ENCODE measurements at regions not wholly inside any gene's neighbourhood (a gene's known extent, or its start where the extent isn't known, plus 50 kb on each side); places are given as distances from the start of the nearest gene placed in this dataset.

GRCh38 chr7:131097662-131098376 is 229.9 kb upstream of the MKLN1 start:
- Histone ChIP-seq H3K4me1 (peaks cover 0 to 18% (median 5%) of the 10 kb centered on the region in 4 donors), H3K36me3 (no peaks in the 10 kb centered on the region), H3K4me3 (no peak overlapping the region), H3K27ac (no peak overlapping the region), H3K9me3 (no peaks in the 10 kb centered on the region), H3K27me3 (no peaks in the 10 kb centered on the region)
- 87% methylated on average over 13 of the region's 13 CpGs for WGBS (ENCODE audit: insufficient coverage, low coverage, low lambda C conversion rate, missing lambda C conversion rate)
- intact Hi-C loops (cut with DNase I): no loop called here
- ATAC-seq (no peak), DNase-seq (no peak)
- TF ChIP-seq CTCF (IDR thresholded peaks at IDR 0.05): no peak
- TF ChIP-seq POLR2A (IDR thresholded peaks at IDR 0.05): no peak

GRCh38 chr7:131098527-131098926 is 229.1 kb upstream of the MKLN1 start:
- no peak for TF ChIP-seq POLR2A (IDR thresholded peaks at IDR 0.05)
- no peak for TF ChIP-seq CTCF (IDR thresholded peaks at IDR 0.05)
- no peak overlapping the region for H3K4me3 ChIP-seq
- DNase-seq: no peak
- intact Hi-C loops (cut with DNase I): no loop called here
- H3K4me1 ChIP-seq: peaks cover 0 to 18% (median 5%) of the 10 kb centered on the region in 4 donors
- no peak overlapping the region for H3K27ac ChIP-seq
- whole genome bisulfite sequencing (ENCODE audit: insufficient coverage, low coverage, low lambda C conversion rate, missing lambda C conversion rate): 89% methylated on average over 3 of the region's 3 CpGs
- H3K9me3 ChIP-seq: no peaks in the 10 kb centered on the region
- no peaks in the 10 kb centered on the region for H3K27me3 ChIP-seq
- no peaks in the 10 kb centered on the region for H3K36me3 ChIP-seq
- ATAC-seq: no peak

- Histone ChIP-seq H3K27ac (no peak overlapping the region), H3K4me1 (peaks cover 0 to 30% (median 8%) of the 10 kb centered on the region in 4 donors), H3K9me3 (no peaks in the 10 kb centered on the region), H3K36me3 (no peaks in the 10 kb centered on the region), H3K27me3 (no peaks in the 10 kb centered on the region), H3K4me3 (no peak overlapping the region)
- 71% methylated on average over 10 of the region's 10 CpGs for WGBS (ENCODE audit: insufficient coverage, low coverage, low lambda C conversion rate, missing lambda C conversion rate)
- DNase-seq (no peak), ATAC-seq (no peak)
- intact Hi-C loops (cut with DNase I): no loop called here
- TF ChIP-seq POLR2A (IDR thresholded peaks at IDR 0.05): no peak
- no peak for TF ChIP-seq CTCF (IDR thresholded peaks at IDR 0.05)
Observed at GRCh38 chr7:131100357-131101054, 227.2 kb upstream of the MKLN1 start.

- no peak overlapping the region for H3K4me3 ChIP-seq
- no peaks in the 10 kb centered on the region for H3K9me3 ChIP-seq
- WGBS (ENCODE audit: insufficient coverage, low coverage, low lambda C conversion rate, missing lambda C conversion rate): 54% methylated on average over 4 of the region's 4 CpGs
- no peak overlapping the region for H3K27ac ChIP-seq
- intact Hi-C loops (cut with DNase I): no loop called here
- DNase-seq (no peak), ATAC-seq (no peak)
- TF ChIP-seq POLR2A (IDR thresholded peaks at IDR 0.05) (no peak), CTCF (IDR thresholded peaks at IDR 0.05) (no peak)
- no peaks in the 10 kb centered on the region for H3K27me3 ChIP-seq
- peaks cover 0 to 21% (median 3%) of the 10 kb centered on the region in 4 donors for H3K4me1 ChIP-seq
- no peaks in the 10 kb centered on the region for H3K36me3 ChIP-seq
Observed at GRCh38 chr7:131103997-131104396, 223.7 kb upstream of the MKLN1 start.
